H9 (cell line): ENCODE measurements at regions not wholly inside any gene's neighbourhood (a gene's known extent, or its start where the extent isn't known, plus 50 kb on each side); places are given as distances from the start of the nearest gene placed in this dataset.

Source experiments
- DNase-seq: peaks from one replicate; pipeline ENCODE4 v3.0.0-alpha.2; 2017
- H2AFZ ChIP-seq: one replicate; pipeline ENCODE4 v1.6.1; 2013; ENCODE audit warnings: mild to moderate bottlenecking, low read length, control low read depth, moderate library complexity
- H2AK5ac ChIP-seq: 2 replicates; pipeline ENCODE4 v1.6.1; 2013; ENCODE audit warnings: low read length, control low read depth, mixed read lengths; ENCODE audit not compliant: insufficient read length
- H2BK120ac ChIP-seq: one replicate; pipeline ENCODE4 v1.6.1; 2013; ENCODE audit warnings: low read depth, mild to moderate bottlenecking, low read length, control low read depth, inconsistent platforms; ENCODE audit not compliant: poor library complexity, severe bottlenecking
- H2BK12ac ChIP-seq: 2 replicates; pipeline ENCODE4 v1.6.1; 2013; ENCODE audit warnings: low read length, control low read depth, mixed read lengths, low read depth; ENCODE audit not compliant: insufficient read length
- H2BK15ac ChIP-seq: 2 replicates; pipeline ENCODE4 v1.6.1; 2013; ENCODE audit warnings: low read depth, low read length, control low read depth
- H2BK20ac ChIP-seq: one replicate; pipeline ENCODE4 v1.6.1; 2013; ENCODE audit warnings: low read depth, mild to moderate bottlenecking, low read length, control low read depth, inconsistent platforms; ENCODE audit not compliant: poor library complexity, severe bottlenecking
- H2BK5ac ChIP-seq: 2 replicates; pipeline ENCODE4 v1.6.1; 2013; ENCODE audit warnings: low read length, control low read depth, mixed read lengths; ENCODE audit not compliant: insufficient read length
- H3K14ac ChIP-seq: 2 replicates; pipeline ENCODE4 v1.6.1; 2013; ENCODE audit warnings: low read length, control low read depth; ENCODE audit not compliant: insufficient read depth
- H3K18ac ChIP-seq: 2 replicates; pipeline ENCODE4 v1.6.1; 2013; ENCODE audit warnings: low read depth, mild to moderate bottlenecking, mixed read lengths, low read length, control low read depth; ENCODE audit not compliant: insufficient read length
- H3K23ac ChIP-seq: 2 replicates; pipeline ENCODE4 v1.6.1; 2013; ENCODE audit warnings: low read length, control low read depth, mixed read lengths, low read depth; ENCODE audit not compliant: insufficient read length
- H3K23me2 ChIP-seq: 2 replicates; pipeline ENCODE4 v1.6.1; 2013; ENCODE audit warnings: low read depth, mild to moderate bottlenecking, mixed read lengths, low read length, control low read depth; ENCODE audit not compliant: insufficient read length, poor library complexity, severe bottlenecking
- H3K27ac ChIP-seq: 2 replicates; pipeline ENCODE4 v1.5.1; 2013; ENCODE audit warnings: low read length, control low read depth, mixed read lengths, low read depth; ENCODE audit not compliant: insufficient read length
- H3K27me3 ChIP-seq: 2 replicates; pipeline ENCODE4 v1.6.1; 2013; ENCODE audit warnings: low read length, control low read depth, inconsistent platforms; ENCODE audit not compliant: insufficient read depth
- H3K4ac ChIP-seq: 2 replicates; pipeline ENCODE4 v1.6.1; 2013; ENCODE audit warnings: low read depth, mild to moderate bottlenecking, control low read depth, inconsistent platforms, low read length, moderate library complexity
- H3K4me1 ChIP-seq: 2 replicates; pipeline ENCODE4 v1.6.1; 2013; ENCODE audit warnings: low read length, control low read depth, inconsistent platforms; ENCODE audit not compliant: insufficient read depth
- H3K4me2 ChIP-seq: 2 replicates; pipeline ENCODE4 v1.6.1; 2013; ENCODE audit warnings: low read length, control low read depth, mixed read lengths; ENCODE audit not compliant: insufficient read length, insufficient read depth
- H3K56ac ChIP-seq: 2 replicates; pipeline ENCODE4 v1.6.1; 2013; ENCODE audit warnings: low read depth, mild to moderate bottlenecking, mixed read lengths, low read length, control low read depth; ENCODE audit not compliant: insufficient read length
- H3K79me1 ChIP-seq: 2 replicates; pipeline ENCODE4 v1.6.1; 2013; ENCODE audit warnings: low read depth, mild to moderate bottlenecking, moderate library complexity, low read length, control low read depth, inconsistent platforms; ENCODE audit not compliant: insufficient read depth, poor library complexity, severe bottlenecking
- H3K79me2 ChIP-seq: 2 replicates; pipeline ENCODE4 v1.6.1; 2013; ENCODE audit warnings: low read length, control low read depth, inconsistent platforms; ENCODE audit not compliant: insufficient read depth
- H3K9ac ChIP-seq: 2 replicates; pipeline ENCODE4 v1.6.1; 2013; ENCODE audit warnings: low read length, control low read depth, mixed read lengths; ENCODE audit not compliant: insufficient read length; ENCODE audit errors: extremely low read depth
- H3K9me3 ChIP-seq: one replicate; pipeline ENCODE4 v1.6.1; 2013; ENCODE audit warnings: low read depth, low read length, inconsistent platforms; ENCODE audit not compliant: control insufficient read depth
- H3T11ph ChIP-seq: one replicate; pipeline ENCODE4 v1.6.1; 2013; ENCODE audit warnings: mild to moderate bottlenecking, low read length, control low read depth, inconsistent platforms
- H4K20me1 ChIP-seq: one replicate; pipeline ENCODE4 v1.6.1; 2013; ENCODE audit not compliant: control insufficient read depth, insufficient read length, insufficient read depth
- H4K5ac ChIP-seq: 2 replicates; pipeline ENCODE4 v1.6.1; 2013; ENCODE audit warnings: low read depth, mild to moderate bottlenecking, mixed read lengths, low read length, control low read depth; ENCODE audit not compliant: insufficient read length
- H4K8ac ChIP-seq: replicated peaks from 2 replicates; pipeline ENCODE4 v1.6.1; 2013; ENCODE audit warnings: low read length, control low read depth, mixed read lengths, low read depth; ENCODE audit not compliant: insufficient read length
- H4K91ac ChIP-seq: 2 replicates; pipeline ENCODE4 v1.6.1; 2013; ENCODE audit warnings: low read depth, mild to moderate bottlenecking, moderate library complexity, mixed read lengths, low read length, control low read depth; ENCODE audit not compliant: insufficient read length
- H3K27ac Mint-ChIP-seq, 3 experiments: 2 replicates in 2 of 3; 3 replicates in 1 of 3; pipeline ENCODE4 v1.8.0; 2020 to 2021; ENCODE audit warnings: mixed read lengths in 3 of 3, mild to moderate bottlenecking in 1 of 3, moderate library complexity in 1 of 3
- H3K27me3 Mint-ChIP-seq: 2 replicates; pipeline ENCODE4 v1.8.0; 2021; ENCODE audit warnings: low read depth, mild to moderate bottlenecking, moderate library complexity, mixed read lengths
- H3K36me3 Mint-ChIP-seq, 3 experiments: 2 replicates in 2 of 3; 3 replicates in 1 of 3; pipeline ENCODE4 v1.8.0; 2020 to 2021; ENCODE audit warnings: low read depth in 3 of 3, mixed read lengths in 3 of 3; ENCODE audit not compliant: insufficient read depth in 1 of 3
- H3K4me1 Mint-ChIP-seq, 2 experiments: 2 replicates each; pipeline ENCODE4 v1.8.0; 2020; ENCODE audit warnings: mixed read lengths in 2 of 2
- H3K4me3 Mint-ChIP-seq, 2 experiments: 2 replicates in 1 of 2; 3 replicates in 1 of 2; pipeline ENCODE4 v1.8.0; 2020 to 2021; ENCODE audit warnings: mild to moderate bottlenecking in 2 of 2, mixed read lengths in 2 of 2, moderate library complexity in 1 of 2
- H3K9me3 Mint-ChIP-seq, 2 experiments: 2 replicates in 1 of 2; 3 replicates in 1 of 2; pipeline ENCODE4 v1.8.0; 2020; ENCODE audit warnings: mild to moderate bottlenecking in 2 of 2, mixed read lengths in 2 of 2, moderate library complexity in 1 of 2
- WGBS: extraction: QIAGEN DNeasy Blood & Tissue Kit; methylation state at CpG from one replicate; pipeline ENCODE4 v1.1.7; 2013; ENCODE audit warnings: missing lambda C conversion rate, low lambda C conversion rate, mixed read lengths; ENCODE audit not compliant: insufficient read length; ENCODE audit errors: extremely low coverage; 5-methylcytosine and 5-hydroxymethylcytosine counted together
- TF ChIP-seq, protein P1 (sequence below): fragments of 200-600 bp; sonication (generic); conservative IDR thresholded peaks from 3 replicates; pipeline ENCODE4 v1.8.0; 2021; ENCODE audit warnings: antibody characterized with exemption, mild to moderate bottlenecking

GRCh38 chrX:42973321-42973720 lies 195.4 kb upstream of the PPP1R2C start:
- H3K23ac ChIP-seq, result no peak overlapping the region
- no peaks in the 10 kb centered on the region for H3K79me1 ChIP-seq
- no peak overlapping the region for H3K18ac ChIP-seq
- Mint-ChIP-seq H3K4me1 (peaks cover 0 to 7% of the 10 kb centered on the region in 2 experiments; a peak in 1 of 4 replicates), H3K36me3 (peaks cover 53 to 81% (median 59%) of the 10 kb centered on the region in 3 experiments), H3K4me3 (no peak overlapping the region), H3K27me3 (no peaks in the 10 kb centered on the region; the same call in 1 of the 2 replicates), H3K27ac (no peak overlapping the region), H3K9me3 (peaks cover 61 to 73% of the 10 kb centered on the region in 2 experiments)
- H4K5ac ChIP-seq, result no peak overlapping the region
- H3K23me2 ChIP-seq, result no peaks in the 10 kb centered on the region
- H3K27me3 ChIP-seq, result no peaks in the 10 kb centered on the region
- H3K27ac ChIP-seq, result no peak overlapping the region
- DNase-seq, result no peak
- H3K4ac ChIP-seq, result no peak overlapping the region
- no peak overlapping the region for H3K4me2 ChIP-seq
- H2BK5ac ChIP-seq, result no peak overlapping the region
- no peak overlapping the region for H2BK20ac ChIP-seq
- H3K56ac ChIP-seq, result no peak overlapping the region
- H3K14ac ChIP-seq, result no peak overlapping the region
- no peaks in the 10 kb centered on the region for H3K4me1 ChIP-seq
- no peak overlapping the region for H3T11ph ChIP-seq
- H2AFZ ChIP-seq, result no peak overlapping the region
- H3K9ac ChIP-seq, result no peak overlapping the region
- H4K20me1 ChIP-seq, result no peaks in the 10 kb centered on the region
- no peak overlapping the region for H2BK120ac ChIP-seq
- no peak overlapping the region for H2AK5ac ChIP-seq
- no peak overlapping the region for H2BK15ac ChIP-seq
- no peaks in the 10 kb centered on the region for H3K79me2 ChIP-seq
- no peak overlapping the region for H4K8ac ChIP-seq
- H3K9me3 ChIP-seq, result peaks cover 31% of the 10 kb centered on the region
- TF ChIP-seq, protein P1, sequence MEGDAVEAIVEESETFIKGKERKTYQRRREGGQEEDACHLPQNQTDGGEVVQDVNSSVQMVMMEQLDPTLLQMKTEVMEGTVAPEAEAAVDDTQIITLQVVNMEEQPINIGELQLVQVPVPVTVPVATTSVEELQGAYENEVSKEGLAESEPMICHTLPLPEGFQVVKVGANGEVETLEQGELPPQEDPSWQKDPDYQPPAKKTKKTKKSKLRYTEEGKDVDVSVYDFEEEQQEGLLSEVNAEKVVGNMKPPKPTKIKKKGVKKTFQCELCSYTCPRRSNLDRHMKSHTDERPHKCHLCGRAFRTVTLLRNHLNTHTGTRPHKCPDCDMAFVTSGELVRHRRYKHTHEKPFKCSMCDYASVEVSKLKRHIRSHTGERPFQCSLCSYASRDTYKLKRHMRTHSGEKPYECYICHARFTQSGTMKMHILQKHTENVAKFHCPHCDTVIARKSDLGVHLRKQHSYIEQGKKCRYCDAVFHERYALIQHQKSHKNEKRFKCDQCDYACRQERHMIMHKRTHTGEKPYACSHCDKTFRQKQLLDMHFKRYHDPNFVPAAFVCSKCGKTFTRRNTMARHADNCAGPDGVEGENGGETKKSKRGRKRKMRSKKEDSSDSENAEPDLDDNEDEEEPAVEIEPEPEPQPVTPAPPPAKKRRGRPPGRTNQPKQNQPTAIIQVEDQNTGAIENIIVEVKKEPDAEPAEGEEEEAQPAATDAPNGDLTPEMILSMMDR, result no peak
- no peak overlapping the region for H2BK12ac ChIP-seq
- H4K91ac ChIP-seq, result no peak overlapping the region
- WGBS, result no CpG with 5 or more reads among the region's 2 CpGs
